ENCODE measurements at regions not wholly inside any gene's neighbourhood (a gene's known extent, or its start where the extent isn't known, plus 50 kb on each side); places are given as distances from the start of the nearest gene placed in this dataset.
"Not testable (repeated sequence)": the region's sequence is repeated elsewhere in the genome, so short reads cannot be mapped to it uniquely, and the experiment has no call there.

DNA sequence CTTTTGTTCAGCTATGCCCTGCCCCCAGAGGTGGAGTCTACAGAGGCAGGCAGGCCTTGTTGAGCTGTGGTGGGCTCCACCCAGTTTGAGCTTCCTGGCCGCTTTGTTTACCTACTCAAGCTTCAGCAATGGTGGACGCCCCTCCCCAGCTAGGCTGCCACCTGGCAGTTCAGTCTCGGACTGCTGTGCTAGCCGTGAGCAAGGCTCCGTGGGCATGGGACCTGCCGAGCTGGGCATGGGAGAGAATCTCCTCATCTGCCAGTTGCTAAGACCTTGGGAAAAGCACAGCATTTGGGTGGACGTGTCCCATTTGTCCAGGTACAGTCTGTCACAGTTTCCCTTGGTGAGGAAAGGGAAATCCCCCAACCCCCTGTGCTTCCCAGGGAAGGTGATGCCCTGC, 270.0 kb upstream of the TCERG1L start:
- DNase-seq (ENCODE audit: low read depth), result not testable (repeated sequence)

DNA sequence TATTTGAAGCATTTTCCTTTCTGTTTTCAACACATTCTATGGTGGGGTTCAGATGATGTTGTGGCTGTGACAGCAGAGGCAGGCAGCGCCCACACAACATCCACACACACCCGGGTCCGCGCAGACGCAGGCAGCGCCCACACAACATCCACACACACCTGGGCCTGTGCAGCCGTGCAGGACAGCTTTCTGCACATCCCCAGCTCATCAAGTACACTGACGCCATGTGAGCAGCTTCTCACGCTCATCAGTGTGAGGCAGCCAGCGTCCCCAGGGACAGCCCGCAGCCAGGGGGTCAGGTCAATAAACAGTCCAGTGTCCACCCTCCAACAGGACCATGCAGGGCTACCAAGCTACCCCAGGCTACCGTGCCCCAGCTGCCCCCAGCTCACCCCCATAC, 272.8 kb upstream of the TCERG1L start:
- DNase-seq (ENCODE audit: low read depth), result no peak

DNA sequence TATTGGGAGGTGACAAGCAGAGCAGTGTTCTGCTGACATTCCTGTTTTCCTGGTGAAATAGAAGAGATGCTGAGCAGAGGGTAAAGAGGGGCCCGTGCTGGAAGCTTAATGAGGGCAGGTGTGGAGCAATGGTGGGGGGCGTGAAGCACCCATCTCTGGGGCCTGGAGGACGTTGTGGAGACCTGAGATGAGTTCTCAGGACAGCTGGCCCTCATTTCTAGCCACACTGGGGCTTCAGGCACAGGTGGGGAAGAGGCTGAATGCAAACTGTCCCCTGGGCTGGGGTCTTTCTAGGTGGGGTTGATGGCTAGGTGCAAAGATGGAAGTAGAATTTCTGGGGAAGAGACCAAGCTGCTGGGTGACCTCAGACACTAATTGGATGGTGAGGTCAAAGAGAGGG, 274.2 kb upstream of the TCERG1L start:
- no peak for DNase-seq (ENCODE audit: low read depth)

DNA sequence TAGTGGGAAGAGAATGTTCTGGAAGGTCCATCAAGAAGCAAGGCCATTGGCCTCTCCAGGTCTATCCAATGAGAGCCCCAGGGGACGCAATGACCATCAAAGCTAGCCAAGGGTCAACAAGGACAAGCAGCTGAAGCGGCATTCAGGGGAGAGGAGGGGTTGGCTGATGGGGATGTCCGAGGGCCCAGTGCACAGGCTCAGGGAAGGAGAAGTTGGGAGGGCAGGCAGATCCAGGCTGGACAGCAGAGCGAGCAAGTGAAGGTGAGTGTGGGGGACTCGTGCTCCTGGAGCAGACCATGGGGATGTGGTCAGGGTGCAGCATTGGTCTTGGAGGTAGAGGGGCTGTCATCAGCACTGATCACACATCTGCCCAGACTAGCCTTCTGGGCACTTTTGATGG, 275.4 kb upstream of the TCERG1L start:
- no peak for DNase-seq (ENCODE audit: low read depth)

DNA sequence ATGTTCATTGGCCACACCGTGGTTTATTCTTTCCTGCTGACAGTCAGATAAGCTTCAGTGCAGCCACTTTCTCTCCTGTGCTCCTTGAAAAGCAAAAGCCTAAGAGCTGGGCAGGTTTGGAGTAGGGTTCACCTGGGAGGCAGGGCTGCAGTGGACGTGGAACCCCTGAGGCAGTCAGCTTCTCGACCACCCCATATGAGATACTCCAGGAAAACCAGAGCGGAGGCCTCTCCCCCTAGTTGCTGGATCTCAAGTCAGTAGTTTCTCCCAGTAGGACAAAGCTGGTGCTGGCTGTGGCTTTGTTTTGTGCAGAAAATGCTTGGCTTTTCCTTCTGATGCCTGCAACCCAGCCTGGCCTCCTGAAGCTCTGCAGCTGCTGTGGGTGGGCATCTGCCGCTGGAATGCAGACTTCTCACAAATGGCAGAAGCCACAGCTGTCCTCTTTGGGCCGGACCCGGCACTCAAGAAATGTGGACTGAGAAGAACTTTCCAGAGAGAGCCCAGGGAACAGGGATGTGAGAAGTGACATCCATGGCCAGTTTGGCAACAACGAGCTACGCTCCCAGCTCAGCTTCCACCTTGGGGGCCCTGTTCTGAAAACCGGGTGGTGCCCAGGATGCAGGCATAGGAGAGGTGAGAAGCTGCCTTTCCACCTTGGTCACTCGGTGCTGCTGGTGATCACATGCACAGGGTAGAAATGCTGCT, 276.6 kb upstream of the TCERG1L start:
- no peak for DNase-seq (ENCODE audit: low read depth)

DNA sequence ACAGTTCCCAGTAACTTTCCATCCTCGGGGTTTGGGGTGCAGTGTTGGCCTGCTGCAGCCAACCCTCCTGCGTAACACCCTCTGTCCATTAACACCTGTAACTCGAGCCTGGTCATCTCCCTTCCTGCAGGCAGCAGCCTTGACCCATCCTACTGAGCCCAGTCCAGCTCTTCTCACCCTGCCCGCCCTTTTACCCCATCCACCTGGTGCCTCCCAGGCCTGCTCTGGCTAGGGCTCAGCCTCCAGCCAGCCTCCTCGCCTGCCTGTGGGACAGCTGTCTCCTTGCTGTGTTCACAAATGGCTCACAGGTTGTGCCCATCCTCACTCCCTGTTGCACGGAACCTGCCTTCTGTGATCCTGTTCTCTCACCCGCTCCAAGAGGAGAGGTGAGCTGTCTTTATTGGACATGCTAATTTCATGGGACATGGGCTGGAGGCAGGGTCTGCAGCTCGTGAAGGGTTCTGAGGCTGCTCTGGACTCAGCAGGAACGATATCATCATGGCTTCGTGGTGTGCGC, 277.2 kb upstream of the TCERG1L start:
- no peak for DNase-seq (ENCODE audit: low read depth)

DNA sequence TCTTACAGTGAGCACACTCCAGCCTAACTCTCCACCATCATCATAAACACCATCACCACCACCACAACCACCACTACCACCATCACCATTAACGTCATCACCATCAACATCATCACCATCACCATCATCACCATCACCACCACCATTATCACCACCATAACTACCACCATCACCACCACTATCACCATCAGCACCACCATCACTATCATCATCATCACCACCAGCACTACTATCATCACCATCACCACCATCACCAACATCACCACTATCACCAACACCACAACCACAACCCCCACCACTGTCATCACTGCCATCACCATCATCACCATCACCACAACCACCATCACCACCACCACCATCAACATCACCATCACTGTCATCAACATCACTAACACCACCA, 279.0 kb upstream of the TCERG1L start:
- no peak for DNase-seq (ENCODE audit: low read depth)

- DNase-seq (ENCODE audit: low read depth), result no peak
Measured at GRCh38 chr10:131591936-131592335, 280.4 kb upstream of the TCERG1L start.

GRCh38 chr10:131609176-131609575, 291.6 kb upstream of the PPP2R2D start:
- no peak for DNase-seq (ENCODE audit: low read depth)

GRCh38 chr10:131615150-131615549, 285.7 kb upstream of the PPP2R2D start:
- no peak for DNase-seq (ENCODE audit: low read depth)

- DNase-seq (ENCODE audit: low read depth), result no peak
Measured at GRCh38 chr10:131616040-131616439, 284.8 kb upstream of the PPP2R2D start.

DNA sequence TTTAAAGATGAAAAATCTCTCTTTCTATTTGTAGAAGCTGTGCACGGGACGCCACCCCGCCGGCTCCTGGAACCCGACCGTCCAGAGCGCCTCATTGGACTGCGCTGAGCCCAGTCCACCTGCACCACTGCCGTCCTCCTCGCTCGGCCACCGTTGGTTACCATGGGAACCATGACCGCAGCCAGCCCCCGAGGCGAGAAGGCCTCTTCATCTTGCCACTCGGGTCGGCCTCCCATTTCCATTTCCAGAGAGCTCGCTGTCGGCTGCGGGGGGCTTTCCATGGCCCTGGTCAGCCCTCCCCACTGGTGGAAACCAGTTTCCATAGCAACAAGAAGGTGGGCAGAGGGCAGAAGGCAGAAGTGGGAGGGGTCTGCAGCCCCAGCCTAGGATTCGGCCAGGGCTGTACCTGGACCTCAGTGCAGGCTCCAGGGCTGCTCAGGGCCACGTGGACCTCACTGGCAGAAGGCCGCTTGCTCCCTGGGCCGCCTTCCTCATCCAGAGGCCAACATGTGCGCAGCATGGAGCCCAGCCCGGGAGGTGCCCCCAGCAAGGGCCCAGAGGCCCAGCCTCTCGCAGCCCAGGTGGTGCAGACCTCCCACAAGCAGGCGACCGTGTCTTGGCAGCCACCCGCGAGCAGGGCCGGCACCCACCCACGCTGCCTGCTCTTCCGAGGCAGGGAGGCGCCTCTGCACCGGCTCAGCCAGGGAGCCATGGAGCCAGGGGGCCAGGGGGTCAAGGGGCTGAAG, 283.5 kb upstream of the PPP2R2D start:
- no peak for DNase-seq (ENCODE audit: low read depth)

GRCh38 chr10:131618587-131619267, 282.1 kb upstream of the PPP2R2D start:
- no peak for DNase-seq (ENCODE audit: low read depth)

DNA sequence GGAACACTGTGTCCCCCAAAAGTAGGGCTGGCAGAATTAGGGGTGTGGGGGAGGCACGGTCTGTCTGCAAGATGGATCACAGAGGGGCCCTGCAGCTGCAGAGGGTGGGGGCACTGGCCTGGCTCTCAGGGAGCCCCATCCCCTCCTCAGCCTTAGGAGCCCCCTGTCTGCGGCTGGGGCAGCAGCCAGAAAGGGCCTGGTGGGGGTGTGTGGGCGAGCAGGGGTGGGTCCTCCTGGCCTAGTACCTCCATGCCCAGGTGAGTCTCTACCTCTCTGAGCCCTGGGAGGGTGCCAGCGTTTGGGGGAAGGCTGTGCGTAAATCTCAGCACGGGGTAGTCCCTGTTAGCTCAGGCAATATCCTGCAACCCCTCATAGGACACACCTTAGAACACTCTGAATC, 280.5 kb upstream of the PPP2R2D start:
- DNase-seq (ENCODE audit: low read depth), result no peak

GRCh38 chr10:131620904-131621303, 279.9 kb upstream of the PPP2R2D start:
- no peak for DNase-seq (ENCODE audit: low read depth)

- DNase-seq (ENCODE audit: low read depth), result no peak
Measured at GRCh38 chr10:131621784-131622624, 278.8 kb upstream of the PPP2R2D start.

DNA sequence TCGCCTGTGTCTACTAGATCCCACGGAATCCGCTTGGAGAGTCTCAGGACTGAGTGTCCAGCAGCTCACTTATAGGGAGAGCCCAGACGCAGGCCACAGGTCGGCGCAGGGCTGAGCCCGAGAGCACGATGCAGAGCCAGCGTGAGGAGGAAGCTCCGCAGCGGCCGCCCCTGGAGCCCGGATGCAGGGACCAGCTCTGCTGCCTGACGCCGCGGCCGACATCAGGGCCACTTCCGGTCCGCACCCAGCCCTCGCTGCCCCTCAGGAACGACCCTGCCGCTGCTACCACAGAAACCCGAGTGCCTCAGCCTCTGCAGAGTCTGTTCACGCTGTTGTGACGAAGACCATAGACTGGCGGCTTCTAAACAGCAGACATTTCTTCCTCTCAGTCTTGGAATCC, 275.8 kb upstream of the PPP2R2D start:
- no peak for DNase-seq (ENCODE audit: low read depth)

- no peak for DNase-seq (ENCODE audit: low read depth)
Measured at GRCh38 chr10:131626274-131626673, 274.5 kb upstream of the PPP2R2D start.

- DNase-seq (ENCODE audit: low read depth), result no peak
Measured at GRCh38 chr10:131629026-131629770, 271.6 kb upstream of the PPP2R2D start.

GRCh38 chr10:131630772-131631258, 270.0 kb upstream of the PPP2R2D start:
- DNase-seq (ENCODE audit: low read depth), result no peak

DNA sequence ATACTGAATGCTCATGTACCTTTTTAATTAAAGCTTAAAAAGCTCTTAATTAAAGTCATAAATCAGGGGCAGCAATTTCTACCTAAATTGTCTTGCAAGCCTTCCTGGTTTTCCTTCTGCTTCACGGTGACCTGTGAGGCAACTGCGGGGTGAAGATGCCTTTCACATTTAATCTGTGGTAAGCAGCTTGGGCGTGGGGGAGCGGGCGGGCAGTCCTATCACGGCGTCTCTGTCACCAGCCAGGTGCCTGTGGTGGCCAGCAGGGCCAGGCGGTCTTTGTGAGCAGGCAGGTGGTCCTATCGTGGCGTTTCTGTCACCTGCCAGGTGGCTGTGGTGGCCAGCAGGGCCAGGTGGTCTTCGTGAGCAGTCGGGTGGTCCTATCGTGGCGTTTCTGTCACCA, 269.2 kb upstream of the PPP2R2D start:
- DNase-seq (ENCODE audit: low read depth), result no peak

All from EH (cell line).